CD14-positive monocyte (primary cell): ENCODE measurements at regions not wholly inside any gene's neighbourhood (a gene's known extent, or its start where the extent isn't known, plus 50 kb on each side); places are given as distances from the start of the nearest gene placed in this dataset.

Experiments used
- DNase-seq, 3 donors: peaks; one replicate each; pipeline ENCODE4 v3.0.0-alpha.2; 2011 to 2022
- H2AFZ ChIP-seq: 2 replicates; pipeline ENCODE4 v1.6.0; 2012; ENCODE audit warnings: mild to moderate bottlenecking, low read depth, low read length, inconsistent platforms; ENCODE audit not compliant: insufficient read depth, poor library complexity, severe bottlenecking
- H3K27ac ChIP-seq, 2 donors: 1 replicate in 1 of 2; 2 replicates in 1 of 2; pipeline ENCODE4 v1.5.1; 2012 to 2013; ENCODE audit warnings: low read length in 2 of 2, control low read depth in 1 of 2, inconsistent platforms in 1 of 2, low read depth in 1 of 2, mild to moderate bottlenecking in 1 of 2
- H3K27me3 ChIP-seq, 2 donors: one replicate each; pipeline versions ENCODE4 v1.6.0 to v1.6.1; 2011 to 2013; ENCODE audit warnings: low read length in 2 of 2; ENCODE audit not compliant: control insufficient read depth in 2 of 2, insufficient read depth in 2 of 2
- H3K36me3 ChIP-seq, 2 donors: replicated peaks in 1 of 2; 1 replicate in 1 of 2; 2 replicates in 1 of 2; pipeline versions ENCODE4 v1.5.1 to v1.6.1; 2012 to 2013; ENCODE audit warnings: low read length in 2 of 2, control low read depth in 1 of 2, inconsistent platforms in 1 of 2, mild to moderate bottlenecking in 1 of 2; ENCODE audit not compliant: insufficient read depth in 2 of 2, control insufficient read depth in 1 of 2
- H3K4me1 ChIP-seq, 2 donors: 1 replicate in 1 of 2; 2 replicates in 1 of 2; pipeline versions ENCODE4 v1.5.1 to v1.6.1; 2012 to 2013; ENCODE audit warnings: low read length in 2 of 2, control low read depth in 1 of 2, inconsistent platforms in 1 of 2, mild to moderate bottlenecking in 1 of 2, moderate library complexity in 1 of 2; ENCODE audit not compliant: insufficient read depth in 2 of 2, control insufficient read depth in 1 of 2
- H3K4me2 ChIP-seq: replicated peaks from 2 replicates; pipeline ENCODE3; 2012; ENCODE audit warnings: low read length, moderate library complexity, mild to moderate bottlenecking; ENCODE audit not compliant: poor library complexity, severe bottlenecking; ENCODE audit errors: extremely low read depth
- H3K4me3 ChIP-seq, 3 experiments: fragments of 200-600 bp in 1 of 3; sonication (generic) in 1 of 3; replicated peaks in 1 of 3; 1 replicate in 2 of 3; 2 replicates in 1 of 3; pipeline ENCODE4 v1.5.1; 2011 to 2013; ENCODE audit warnings: low read length in 3 of 3, mild to moderate bottlenecking in 3 of 3, control low read depth in 2 of 3, low read depth in 2 of 3, inconsistent platforms in 1 of 3, moderate library complexity in 1 of 3
- H3K79me2 ChIP-seq: 2 replicates; pipeline ENCODE4 v1.6.0; 2012; ENCODE audit warnings: mild to moderate bottlenecking, control low read depth, inconsistent platforms, low read length, moderate library complexity; ENCODE audit not compliant: insufficient read depth
- H3K9ac ChIP-seq: 2 replicates; pipeline ENCODE4 v1.6.0; 2017; ENCODE audit warnings: low read length, mild to moderate bottlenecking; ENCODE audit not compliant: insufficient read depth, poor library complexity, severe bottlenecking
- H3K9me3 ChIP-seq, 2 donors: replicated peaks in 1 of 2; 1 replicate in 1 of 2; 2 replicates in 1 of 2; pipeline versions ENCODE4 v1.5.1 to v1.6.1; 2012 to 2013; ENCODE audit warnings: low read length in 2 of 2, control low read depth in 1 of 2; ENCODE audit not compliant: control insufficient read depth in 1 of 2, insufficient read depth in 1 of 2
- H4K20me1 ChIP-seq: 2 replicates; pipeline ENCODE4 v1.6.0; 2012; ENCODE audit warnings: mild to moderate bottlenecking, low read length, control low read depth, moderate library complexity; ENCODE audit not compliant: insufficient read depth
- H3K27ac Mint-ChIP-seq, 7 donors: one replicate each; pipeline ENCODE4 v1.8.0; 2020; ENCODE audit warnings: mild to moderate bottlenecking in 7 of 7, mixed read lengths in 7 of 7, moderate library complexity in 6 of 7, inconsistent platforms in 2 of 7
- H3K27me3 Mint-ChIP-seq, 3 donors: one replicate each; pipeline ENCODE4 v1.8.0; 2021 to 2022; ENCODE audit warnings: low read depth in 3 of 3, mild to moderate bottlenecking in 3 of 3, mixed read lengths in 3 of 3, moderate library complexity in 3 of 3, inconsistent platforms in 1 of 3
- H3K36me3 Mint-ChIP-seq, 2 donors: one replicate each; pipeline ENCODE4 v1.8.0; 2020; ENCODE audit warnings: mixed read lengths in 2 of 2, inconsistent platforms in 1 of 2, mild to moderate bottlenecking in 1 of 2
- H3K4me1 Mint-ChIP-seq: one replicate; pipeline ENCODE4 v1.8.0; 2020; ENCODE audit warnings: mild to moderate bottlenecking, mixed read lengths
- H3K4me3 Mint-ChIP-seq, 2 donors: one replicate each; pipeline ENCODE4 v1.8.0; 2020; ENCODE audit warnings: mild to moderate bottlenecking in 2 of 2, mixed read lengths in 2 of 2, moderate library complexity in 1 of 2
- H3K9me3 Mint-ChIP-seq, 7 donors: one replicate each; pipeline ENCODE4 v1.8.0; 2020 to 2022; ENCODE audit warnings: mixed read lengths in 7 of 7, mild to moderate bottlenecking in 6 of 7, moderate library complexity in 6 of 7, inconsistent platforms in 2 of 7
- WGBS: methylation state at CpG from one replicate; pipeline ENCODE4 v1.1.5; 2013; ENCODE audit warnings: missing lambda C conversion rate; ENCODE audit not compliant: insufficient coverage; 5-methylcytosine and 5-hydroxymethylcytosine counted together
- intact Hi-C, 2 donors: fragments of 100-400 bp; cut with micrococcal nuclease; formaldehyde crosslinking; loops; one replicate each; pipeline versions ENCODE4 v1.15.0 to v1.15.1; 2023
- TF ChIP-seq, protein P1 (sequence below): fragments of 200-600 bp; IDR thresholded peaks from one replicate; pipeline ENCODE4 v1.8.0; 2022; ENCODE audit warnings: antibody characterized with exemption, mild to moderate bottlenecking

DNA sequence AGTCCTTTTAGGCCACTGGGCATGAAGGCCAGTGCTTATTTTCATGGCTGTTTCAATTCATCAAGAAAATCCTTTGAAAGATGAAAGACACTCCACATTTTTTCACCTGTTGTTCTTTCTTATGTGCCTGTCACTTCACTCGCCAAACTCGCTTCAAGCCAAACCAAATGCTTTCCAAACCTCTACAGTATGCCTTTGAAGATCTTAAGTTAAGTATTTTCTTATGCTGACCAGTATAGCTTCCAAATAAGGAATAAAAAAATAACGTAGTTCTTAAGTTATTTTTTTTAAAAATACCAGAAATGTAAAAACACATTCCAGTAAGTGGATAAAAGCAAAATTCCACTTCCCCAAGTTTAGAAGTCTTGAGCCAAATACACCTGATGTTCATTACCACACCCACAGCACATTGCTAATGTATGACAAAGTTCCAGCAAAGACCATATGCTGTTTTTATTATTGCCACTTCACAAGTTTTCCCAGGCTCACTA, 186.1 kb downstream of the MTERF1 start:
- TF ChIP-seq, protein P1, sequence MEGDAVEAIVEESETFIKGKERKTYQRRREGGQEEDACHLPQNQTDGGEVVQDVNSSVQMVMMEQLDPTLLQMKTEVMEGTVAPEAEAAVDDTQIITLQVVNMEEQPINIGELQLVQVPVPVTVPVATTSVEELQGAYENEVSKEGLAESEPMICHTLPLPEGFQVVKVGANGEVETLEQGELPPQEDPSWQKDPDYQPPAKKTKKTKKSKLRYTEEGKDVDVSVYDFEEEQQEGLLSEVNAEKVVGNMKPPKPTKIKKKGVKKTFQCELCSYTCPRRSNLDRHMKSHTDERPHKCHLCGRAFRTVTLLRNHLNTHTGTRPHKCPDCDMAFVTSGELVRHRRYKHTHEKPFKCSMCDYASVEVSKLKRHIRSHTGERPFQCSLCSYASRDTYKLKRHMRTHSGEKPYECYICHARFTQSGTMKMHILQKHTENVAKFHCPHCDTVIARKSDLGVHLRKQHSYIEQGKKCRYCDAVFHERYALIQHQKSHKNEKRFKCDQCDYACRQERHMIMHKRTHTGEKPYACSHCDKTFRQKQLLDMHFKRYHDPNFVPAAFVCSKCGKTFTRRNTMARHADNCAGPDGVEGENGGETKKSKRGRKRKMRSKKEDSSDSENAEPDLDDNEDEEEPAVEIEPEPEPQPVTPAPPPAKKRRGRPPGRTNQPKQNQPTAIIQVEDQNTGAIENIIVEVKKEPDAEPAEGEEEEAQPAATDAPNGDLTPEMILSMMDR: no peak
- Mint-ChIP-seq H3K9me3 (peaks cover 5 to 12% (median 8%) of the 10 kb centered on the region in 7 donors), H3K27me3 (peaks cover 0 to 2% (median 0%) of the 10 kb centered on the region in 3 donors), H3K4me1 (no peaks in the 10 kb centered on the region), H3K27ac (no peak overlapping the region), H3K36me3 (no peaks in the 10 kb centered on the region), H3K4me3 (no peak overlapping the region)
- Histone ChIP-seq H3K4me3 (no peak overlapping the region), H3K36me3 (no peaks in the 10 kb centered on the region), H3K27ac (no peak overlapping the region), H4K20me1 (no peaks in the 10 kb centered on the region), H3K9me3 (peaks cover 13 to 16% of the 10 kb centered on the region in 2 donors), H3K9ac (no peak overlapping the region), H3K4me2 (no peak overlapping the region), H2AFZ (no peak overlapping the region), H3K27me3 (no peaks in the 10 kb centered on the region), H3K4me1 (no peaks in the 10 kb centered on the region), H3K79me2 (no peaks in the 10 kb centered on the region)
- no CpG with 5 or more reads among the region's 3 CpGs for WGBS
- intact Hi-C loops: no loop called here
- DNase-seq: no peak

DNA sequence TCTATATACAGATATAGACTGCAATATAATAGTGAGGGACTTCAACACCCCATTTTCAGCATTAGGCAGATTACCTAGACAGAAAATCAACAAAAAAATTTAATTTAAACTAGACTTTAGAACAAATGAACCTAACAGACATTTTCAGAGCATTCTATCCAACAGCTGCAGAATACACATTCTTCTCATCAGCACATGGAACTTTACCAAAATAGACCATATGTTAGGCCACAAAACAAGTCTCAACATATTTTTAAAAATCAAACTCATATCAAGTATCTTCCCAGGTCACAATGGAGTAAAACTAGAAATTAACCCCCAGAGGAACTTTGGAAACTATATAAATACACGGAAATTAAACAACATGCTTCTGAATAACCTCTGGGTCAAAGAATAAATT, 169.6 kb downstream of the MTERF1 start:
- intact Hi-C loops: no loop called here
- no peaks in the 10 kb centered on the region for H3K79me2 ChIP-seq
- H3K27me3 Mint-ChIP-seq: peaks cover 0 to 2% (median 0%) of the 10 kb centered on the region in 3 donors
- no peak overlapping the region for H3K4me3 ChIP-seq
- no peak overlapping the region for H2AFZ ChIP-seq
- no peaks in the 10 kb centered on the region for H3K4me1 ChIP-seq
- peaks cover 6 to 31% (median 22%) of the 10 kb centered on the region in 7 donors for H3K9me3 Mint-ChIP-seq
- H3K36me3 ChIP-seq: no peaks in the 10 kb centered on the region
- no CpG with 5 or more reads among the region's 1 CpG for WGBS
- no peak overlapping the region for H3K4me3 Mint-ChIP-seq
- no peaks in the 10 kb centered on the region for H3K27me3 ChIP-seq
- TF ChIP-seq, protein P1: no peak
- H3K9me3 ChIP-seq: peaks cover 15 to 18% of the 10 kb centered on the region in 2 donors
- H3K9ac ChIP-seq: no peak overlapping the region
- no peaks in the 10 kb centered on the region for H3K36me3 Mint-ChIP-seq
- H3K4me2 ChIP-seq: no peak overlapping the region
- DNase-seq: no peak
- no peak overlapping the region for H3K27ac ChIP-seq
- H4K20me1 ChIP-seq: no peaks in the 10 kb centered on the region
- H3K27ac Mint-ChIP-seq: no peak overlapping the region
- no peaks in the 10 kb centered on the region for H3K4me1 Mint-ChIP-seq
